Stimulated activated naive CD8-positive, alpha-beta T cell treated with anti-CD3 and anti-CD28 coated beads, Interleukin-15, amount 100 ng/mL, for 72 hours (primary cell): ENCODE measurements at regions not wholly inside any gene's neighbourhood (a gene's known extent, or its start where the extent isn't known, plus 50 kb on each side); places are given as distances from the start of the nearest gene placed in this dataset.
"Not testable (repeated sequence)": the region's sequence is repeated elsewhere in the genome, so short reads cannot be mapped to it uniquely, and the experiment has no call there.

Experiments used
- ATAC-seq: fragments of 150-1000 bp; cut with Tn5 transposase; 2 replicates; pipeline ENCODE4 v1.10.0; 2021; ENCODE audit warnings: mild to moderate bottlenecking, moderate library complexity
- DNase-seq, 2 donors: peaks; one replicate each; pipeline ENCODE4 v3.0.0; 2021 to 2022
- H3K27ac Mint-ChIP-seq, 2 donors: one replicate each; pipeline ENCODE4 v1.8.0; 2022; ENCODE audit warnings: mild to moderate bottlenecking in 2 of 2, mixed read lengths in 2 of 2, moderate library complexity in 2 of 2
- H3K27me3 Mint-ChIP-seq: one replicate; pipeline ENCODE4 v1.8.0; 2022; ENCODE audit warnings: mixed read lengths
- H3K4me1 Mint-ChIP-seq: one replicate; pipeline ENCODE4 v1.8.0; 2022; ENCODE audit warnings: mild to moderate bottlenecking, mixed read lengths
- H3K4me3 Mint-ChIP-seq, 2 donors: one replicate each; pipeline ENCODE4 v1.8.0; 2022; ENCODE audit warnings: mild to moderate bottlenecking in 2 of 2, mixed read lengths in 2 of 2, moderate library complexity in 1 of 2
- H3K9me3 Mint-ChIP-seq, 2 donors: one replicate each; pipeline ENCODE4 v1.8.0; 2022; ENCODE audit warnings: mixed read lengths in 2 of 2

- not testable (repeated sequence) for DNase-seq, H3K27me3 Mint-ChIP-seq, H3K9me3 Mint-ChIP-seq, ATAC-seq, H3K4me1 Mint-ChIP-seq, H3K27ac Mint-ChIP-seq, H3K4me3 Mint-ChIP-seq
Measured at GRCh38 chr7:65639717-65640116, 233.2 kb upstream of the VKORC1L1 start.

- DNase-seq, H3K4me3 Mint-ChIP-seq, H3K27ac Mint-ChIP-seq, H3K27me3 Mint-ChIP-seq, H3K9me3 Mint-ChIP-seq, H3K4me1 Mint-ChIP-seq, ATAC-seq: not testable (repeated sequence)
Measured at GRCh38 chr7:65643498-65643897, 229.4 kb upstream of the VKORC1L1 start.

GRCh38 chr7:65647153-65647964, 225.5 kb upstream of the VKORC1L1 start:
- not testable (repeated sequence) for ATAC-seq, H3K4me1 Mint-ChIP-seq, DNase-seq, H3K4me3 Mint-ChIP-seq, H3K27ac Mint-ChIP-seq
- peaks cover 9 to 13% of the 10 kb centered on the region in 2 donors for H3K9me3 Mint-ChIP-seq
- peaks cover 14% of the 10 kb centered on the region for H3K27me3 Mint-ChIP-seq

GRCh38 chr7:65651174-65651573, 221.7 kb upstream of the VKORC1L1 start:
- not testable (repeated sequence) for DNase-seq, ATAC-seq, H3K4me3 Mint-ChIP-seq, H3K4me1 Mint-ChIP-seq
- Mint-ChIP-seq H3K9me3 (peaks cover 10 to 16% of the 10 kb centered on the region in 2 donors), H3K27ac (peak overlapping the region in 1 of 2 donors; percentile 96), H3K27me3 (peaks cover 17% of the 10 kb centered on the region)

GRCh38 chr7:65651826-65652592, 220.9 kb upstream of the VKORC1L1 start:
- not testable (repeated sequence) for H3K4me3 Mint-ChIP-seq, ATAC-seq, H3K4me1 Mint-ChIP-seq, DNase-seq
- peaks cover 10 to 16% of the 10 kb centered on the region in 2 donors for H3K9me3 Mint-ChIP-seq
- H3K27ac Mint-ChIP-seq, result peak overlapping the region; percentile 76 to 97
- peaks cover 17% of the 10 kb centered on the region for H3K27me3 Mint-ChIP-seq

GRCh38 chr7:65652669-65653068, 220.2 kb upstream of the VKORC1L1 start:
- DNase-seq, H3K4me3 Mint-ChIP-seq, ATAC-seq, H3K4me1 Mint-ChIP-seq: not testable (repeated sequence)
- Mint-ChIP-seq H3K9me3 (peaks cover 10 to 16% of the 10 kb centered on the region in 2 donors), H3K27me3 (peaks cover 17% of the 10 kb centered on the region), H3K27ac (peak overlapping the region; percentile 19 to 54)

- H3K9me3 Mint-ChIP-seq, H3K27me3 Mint-ChIP-seq, H3K4me3 Mint-ChIP-seq, DNase-seq, H3K4me1 Mint-ChIP-seq, ATAC-seq, H3K27ac Mint-ChIP-seq: not testable (repeated sequence)
Measured at GRCh38 chr7:65656494-65657188, 216.2 kb upstream of the VKORC1L1 start.

- not testable (repeated sequence) for DNase-seq, H3K4me3 Mint-ChIP-seq
Measured at GRCh38 chr7:65683362-65683761, 189.5 kb upstream of the VKORC1L1 start.

GRCh38 chr7:65699026-65699714, 173.7 kb upstream of the VKORC1L1 start:
- H3K27me3 Mint-ChIP-seq, result not testable (repeated sequence)

More at GRCh38 chr7:65683362-65683761, 189.5 kb upstream of the VKORC1L1 start:
- H3K4me1 Mint-ChIP-seq, H3K27me3 Mint-ChIP-seq, H3K27ac Mint-ChIP-seq, ATAC-seq, H3K9me3 Mint-ChIP-seq: not testable (repeated sequence)

GRCh38 chr7:65699715-65700356, 173.0 kb upstream of the VKORC1L1 start:
- not testable (repeated sequence) for H3K9me3 Mint-ChIP-seq, DNase-seq, H3K4me3 Mint-ChIP-seq, H3K4me1 Mint-ChIP-seq, H3K27ac Mint-ChIP-seq, ATAC-seq, H3K27me3 Mint-ChIP-seq

More at GRCh38 chr7:65699026-65699714, 173.7 kb upstream of the VKORC1L1 start:
- H3K9me3 Mint-ChIP-seq, H3K4me3 Mint-ChIP-seq, ATAC-seq, H3K27ac Mint-ChIP-seq, DNase-seq, H3K4me1 Mint-ChIP-seq: not testable (repeated sequence)

GRCh38 chr7:65719123-65719798, 153.6 kb upstream of the VKORC1L1 start:
- H3K4me1 Mint-ChIP-seq, H3K27ac Mint-ChIP-seq, H3K4me3 Mint-ChIP-seq, H3K27me3 Mint-ChIP-seq, H3K9me3 Mint-ChIP-seq, DNase-seq, ATAC-seq: not testable (repeated sequence)

GRCh38 chr7:65722361-65722792, 150.5 kb upstream of the VKORC1L1 start:
- Mint-ChIP-seq H3K9me3 (no peaks in the 10 kb centered on the region), H3K27me3 (no peaks in the 10 kb centered on the region), H3K4me3 (peak overlapping the region in 1 of 2 donors; percentile 3), H3K4me1 (no peaks in the 10 kb centered on the region), H3K27ac (no peak overlapping the region)
- ATAC-seq (peak; percentile 63), DNase-seq (peak; percentile 63 to 66)

GRCh38 chr7:65727182-65727581, 145.7 kb upstream of the VKORC1L1 start:
- DNase-seq, H3K4me1 Mint-ChIP-seq, H3K27me3 Mint-ChIP-seq, H3K9me3 Mint-ChIP-seq, ATAC-seq, H3K4me3 Mint-ChIP-seq: not testable (repeated sequence)
- H3K27ac Mint-ChIP-seq, result peak overlapping the region in 1 of 2 donors; percentile 12

- Mint-ChIP-seq H3K4me1 (peaks cover 6% of the 10 kb centered on the region), H3K27ac (no peak overlapping the region), H3K27me3 (no peaks in the 10 kb centered on the region), H3K4me3 (peak overlapping the region; percentile 28 to 54), H3K9me3 (no peaks in the 10 kb centered on the region)
- no peak for DNase-seq
- no peak for ATAC-seq
Measured at GRCh38 chr7:65731129-65731528, 141.7 kb upstream of the VKORC1L1 start.
